HCT116 (cell line): ENCODE measurements at regions not wholly inside any gene's neighbourhood (a gene's known extent, or its start where the extent isn't known, plus 50 kb on each side); places are given as distances from the start of the nearest gene placed in this dataset.

Experiments
- ATAC-seq: fragments of 200-7000 bp; cut with Tn5 transposase; 2 replicates; pipeline ENCODE4 v1.9.1; 2020; ENCODE audit warnings: mild to moderate bottlenecking, moderate library complexity
- BruUV-seq: library from RNA; stranded (reverse); fragments of 400-500 nt; replicated peaks from 2 replicates; lab custom pipeline; 2021; lab: Mats Ljungman, UMichigan
- CTCF ChIA-PET: fragments of 300-600 bp; sonication (Branson Sonifier 250); formaldehyde crosslinking; loops from one replicate; lab custom pipeline; 2021; ENCODE audit warnings: antibody characterized with exemption; lab: Charles Lee
- POLR2A ChIA-PET: fragments of 300-600, 350-600 bp; sonication (Branson Sonifier 250); formaldehyde crosslinking; loops from one replicate; lab custom pipeline; 2021; ENCODE audit warnings: antibody characterized with exemption; lab: Charles Lee
- RAD21 ChIA-PET, 2 experiments: fragments of 300-600 bp; sonication (Branson Sonifier 250); formaldehyde crosslinking; loops; one replicate each; lab custom pipeline; 2023; ENCODE audit warnings: low total read pairs in 2 of 2; ENCODE audit not compliant: uncharacterized antibody in 2 of 2, unreplicated experiment in 2 of 2, low non-redundant PET in 1 of 2; lab: Charles Lee
- DNase-seq: peaks from one replicate; pipeline ENCODE4 v3.0.0-alpha.2; 2010; ENCODE audit warnings: low read depth, low spot score
- H2AFZ ChIP-seq: fragments of 200-600 bp; shearing (Covaris generic), sonication (generic); 2 replicates; pipeline ENCODE4 v1.6.1; 2017; ENCODE audit warnings: low read depth, mixed run types, mixed read lengths, antibody characterized with exemption, low read length; ENCODE audit not compliant: poor library complexity, severe bottlenecking
- H3K27ac ChIP-seq: 2 replicates; pipeline ENCODE4 v1.5.1; 2012; ENCODE audit warnings: low read depth, low read length
- H3K27me3 ChIP-seq: fragments of 200-600 bp; sonication (generic); 2 replicates; pipeline ENCODE4 v1.6.1; 2016; ENCODE audit warnings: mixed run types, low read length, mixed read lengths; ENCODE audit not compliant: insufficient read depth
- H3K36me3 ChIP-seq, 2 experiments: fragments of 200-500 bp in 1 of 2; fragments of 200-600 bp in 1 of 2; sonication (Bioruptor generic) in 1 of 2; sonication (generic) in 1 of 2; 2 replicates each; pipeline versions ENCODE4 v1.5.1 to v1.6.1; 2014 to 2016; ENCODE audit warnings: low read length in 2 of 2, inconsistent platforms in 1 of 2, mixed read lengths in 1 of 2, mixed run types in 1 of 2; ENCODE audit not compliant: insufficient read depth in 2 of 2, control insufficient read depth in 1 of 2
- H3K4me1 ChIP-seq, 2 experiments: fragments of 200-600 bp in 1 of 2; sonication (generic) in 1 of 2; 2 replicates each; pipeline versions ENCODE4 v1.5.1 to v1.6.1; 2012 to 2017; ENCODE audit warnings: low read length in 2 of 2, inconsistent platforms in 1 of 2, mild to moderate bottlenecking in 1 of 2, mixed read lengths in 1 of 2, mixed run types in 1 of 2, moderate library complexity in 1 of 2; ENCODE audit not compliant: insufficient read depth in 2 of 2, control insufficient read depth in 1 of 2
- H3K4me2 ChIP-seq: fragments of 200-600 bp; sonication (generic); 2 replicates; pipeline ENCODE4 v1.6.1; 2017; ENCODE audit warnings: mixed run types, low read length, mixed read lengths
- H3K4me3 ChIP-seq, 2 experiments: fragments of 200-600 bp in 1 of 2; sonication (generic) in 1 of 2; replicated peaks in 1 of 2; 2 replicates each; pipeline ENCODE4 v1.5.1; 2011 to 2016; ENCODE audit warnings: low read length in 2 of 2, control low read depth in 1 of 2, low read depth in 1 of 2, mild to moderate bottlenecking in 1 of 2, mixed read lengths in 1 of 2, mixed run types in 1 of 2
- H3K79me2 ChIP-seq: fragments of 200-600 bp; sonication (generic); 2 replicates; pipeline ENCODE4 v1.6.1; 2017; ENCODE audit warnings: mild to moderate bottlenecking, mixed run types, low read length, moderate library complexity, mixed read lengths; ENCODE audit not compliant: insufficient read depth
- H3K9ac ChIP-seq: fragments of 200-600 bp; sonication (generic); 2 replicates; pipeline ENCODE4 v1.6.1; 2016; ENCODE audit warnings: low read length, mixed read lengths
- H3K9me2 ChIP-seq: fragments of 200-600 bp; sonication (generic), shearing (Covaris generic); 2 replicates; pipeline ENCODE4 v1.6.1; 2017; ENCODE audit warnings: mixed run types, mild to moderate bottlenecking, moderate library complexity; ENCODE audit not compliant: insufficient read depth
- H3K9me3 ChIP-seq, 2 experiments: fragments of 200-500 bp in 1 of 2; fragments of 200-600 bp in 1 of 2; sonication (Bioruptor generic) in 1 of 2; sonication (generic) in 1 of 2; 2 replicates each; pipeline ENCODE4 v1.6.1; 2014 to 2017; ENCODE audit warnings: low read length in 2 of 2, mixed read lengths in 2 of 2, inconsistent platforms in 1 of 2, low read depth in 1 of 2, mild to moderate bottlenecking in 1 of 2, mixed run types in 1 of 2, moderate library complexity in 1 of 2; ENCODE audit not compliant: control insufficient read depth in 1 of 2, insufficient read depth in 1 of 2
- H4K20me1 ChIP-seq: fragments of 200-600 bp; sonication (generic), shearing (Covaris generic); 2 replicates; pipeline ENCODE4 v1.6.1; 2017; ENCODE audit warnings: mixed run types, mild to moderate bottlenecking, moderate library complexity; ENCODE audit not compliant: insufficient read depth
- CEBPB ChIP-seq: IDR thresholded peaks from 2 replicates; pipeline ENCODE4 v1.6.1; 2012; ENCODE audit warnings: low read depth
- CTCF ChIP-seq, 3 experiments: fragments of 200-600 bp in 1 of 3; sonication (generic) in 1 of 3; IDR thresholded peaks in 2 of 3; conservative IDR thresholded peaks in 1 of 3; 2 replicates each; pipeline ENCODE4 v1.5.1; 2012 to 2017; ENCODE audit warnings: low read depth in 2 of 3, low read length in 2 of 3, antibody characterized with exemption in 1 of 3, borderline replicate concordance in 1 of 3, control low read depth in 1 of 3, mild to moderate bottlenecking in 1 of 3, mixed read lengths in 1 of 3, mixed run types in 1 of 3, moderate library complexity in 1 of 3; ENCODE audit not compliant: insufficient read depth in 1 of 3
- EGR1 ChIP-seq: IDR thresholded peaks from 2 replicates; pipeline ENCODE4 v1.6.1; 2012; ENCODE audit warnings: low read depth
- ELF1 ChIP-seq: IDR thresholded peaks from 2 replicates; pipeline ENCODE4 v1.6.1; 2012; ENCODE audit warnings: low read depth, borderline replicate concordance
- EZH2 ChIP-seq: fragments of 200-600 bp; sonication (generic); IDR thresholded peaks from 2 replicates; pipeline ENCODE4 v1.6.1; 2017; ENCODE audit warnings: antibody characterized with exemption, mixed run types
- EZH2phosphoT487 ChIP-seq: fragments of 200-600 bp; IDR thresholded peaks from 2 replicates; pipeline ENCODE4 v1.6.1; 2018; ENCODE audit warnings: antibody characterized with exemption, borderline replicate concordance
- FOSL1 ChIP-seq: IDR thresholded peaks from 2 replicates; pipeline ENCODE4 v1.6.1; 2012; ENCODE audit warnings: low read depth
- JUND ChIP-seq: IDR thresholded peaks from 2 replicates; pipeline ENCODE4 v1.6.1; 2012
- POLR2AphosphoS5 ChIP-seq: IDR thresholded peaks from 2 replicates; pipeline ENCODE4 v1.6.1; 2011; ENCODE audit warnings: mild to moderate bottlenecking, low read depth, low read length, moderate library complexity
- RAD21 ChIP-seq: IDR thresholded peaks from 2 replicates; pipeline ENCODE4 v1.6.1; 2012; ENCODE audit warnings: low read depth, mild to moderate bottlenecking
- SP1 ChIP-seq: IDR thresholded peaks from 2 replicates; pipeline ENCODE4 v1.6.1; 2012; ENCODE audit warnings: low read depth
- ZNF274 ChIP-seq: fragments of 200-500 bp; sonication (Bioruptor generic); IDR thresholded peaks from 2 replicates; pipeline ENCODE4 v1.6.1; 2014; ENCODE audit warnings: mild to moderate bottlenecking, low read depth, low read length, inconsistent platforms
- intact Hi-C: fragments of 100-400 bp; cut with micrococcal nuclease; formaldehyde crosslinking; loops from 2 replicates; pipeline ENCODE4 v1.10.0; 2022

- no peak overlapping the region for H2AFZ ChIP-seq
- no peaks in the 10 kb centered on the region for H3K9me3 ChIP-seq
- no peaks in the 10 kb centered on the region for H3K79me2 ChIP-seq
- ChIA-PET RAD21 (interaction anchor here in 1 of 2 experiments (0.6 kb wide), 1 partner anchor 64 kb away, joined by 5 read pairs; no protein-coding TSS in a partner anchor), CTCF (no interaction called here), POLR2A (no interaction called here)
- H3K4me2 ChIP-seq, result no peak overlapping the region
- no peak for TF ChIP-seq FOSL1
- TF ChIP-seq EZH2, result no peak
- no peak for TF ChIP-seq CTCF (IDR thresholded peaks at IDR 0.05 in 2 of 3, conservative IDR thresholded peaks at IDR 0.05 in 1 of 3; ENCODE audit: borderline replicate concordance in 1 of 3, insufficient read depth in 1 of 3, low read depth in 2 of 3, low read length in 2 of 3)
- no peak for TF ChIP-seq POLR2AphosphoS5
- no peak for TF ChIP-seq JUND
- TF ChIP-seq EZH2phosphoT487, result no peak
- TF ChIP-seq RAD21, result no peak
- no peak for TF ChIP-seq CEBPB
- no peak for TF ChIP-seq ZNF274
- no peak for TF ChIP-seq ELF1
- no peak for TF ChIP-seq SP1
- no peak for TF ChIP-seq EGR1
- H3K4me1 ChIP-seq, result peaks cover 0 to 5% of the 10 kb centered on the region in 2 experiments; a peak in 1 of 4 replicates
- ATAC-seq (no peak), DNase-seq (no peak)
- no peak overlapping the region for H3K9ac ChIP-seq
- no TSS peak for BruUV-seq
- H3K4me3 ChIP-seq, result no peak overlapping the region
- H3K36me3 ChIP-seq, result no peaks in the 10 kb centered on the region
- H3K27ac ChIP-seq, result no peak overlapping the region
- no peaks in the 10 kb centered on the region for H3K9me2 ChIP-seq
- intact Hi-C loops, result no loop called here
- H3K27me3 ChIP-seq, result no peaks in the 10 kb centered on the region
- no peaks in the 10 kb centered on the region for H4K20me1 ChIP-seq
Measured at GRCh38 chr1:36580524-36580923, 97.8 kb upstream of the CSF3R start.
